ENCODE measurements at regions not wholly inside any gene's neighbourhood (a gene's known extent, or its start where the extent isn't known, plus 50 kb on each side); places are given as distances from the start of the nearest gene placed in this dataset.

- TF ChIP-seq CTCF (IDR thresholded peaks at IDR 0.05; ENCODE audit: insufficient read depth, low read depth, low read length): no peak
- TF ChIP-seq EZH2 (IDR thresholded peaks at IDR 0.05; ENCODE audit: insufficient read depth, low read length): no peak
These were observed 1101.7 kb upstream of the INTU start for GRCh38 chr4:126530996-126531585.
